CD4-positive, alpha-beta T cell (primary cell): ENCODE measurements at regions not wholly inside any gene's neighbourhood (a gene's known extent, or its start where the extent isn't known, plus 50 kb on each side); places are given as distances from the start of the nearest gene placed in this dataset.

ENCODE experiments used
- ATAC-seq: fragments of 200-7000 bp; cut with Tn5 transposase; one replicate; pipeline ENCODE4 v1.10.0; 2022; ENCODE audit warnings: mild to moderate bottlenecking; ENCODE audit not compliant: poor library complexity
- CTCF ChIA-PET: fragments of 350-600 bp; sonication (Branson Sonifier 250); formaldehyde crosslinking; loops from one replicate; lab custom pipeline; 2021; ENCODE audit warnings: antibody characterized with exemption, inconsistent platforms; lab: Charles Lee
- POLR2A ChIA-PET: fragments of 350-600 bp; sonication (Branson Sonifier 250); formaldehyde crosslinking; loops from one replicate; lab custom pipeline; 2021; ENCODE audit warnings: antibody characterized with exemption, inconsistent platforms; lab: Charles Lee
- DNase-seq, 14 experiments: peaks; one replicate each; pipeline ENCODE4 v3.0.0-alpha.2; 2013 to 2020; ENCODE audit warnings: mixed read lengths in 2 of 14
- H3K27ac ChIP-seq, 2 donors: one replicate each; pipeline versions ENCODE4 v1.5.1 to v1.7.0; 2013; ENCODE audit warnings: low read length in 2 of 2, low read depth in 1 of 2, mild to moderate bottlenecking in 1 of 2
- H3K27me3 ChIP-seq, 2 experiments: 1 replicate in 1 of 2; 2 replicates in 1 of 2; pipeline versions ENCODE4 v1.6.1 to v1.7.0; 2013; ENCODE audit warnings: low read length in 2 of 2, control low read depth in 1 of 2, mild to moderate bottlenecking in 1 of 2, moderate library complexity in 1 of 2; ENCODE audit not compliant: insufficient read depth in 2 of 2, control insufficient read depth in 1 of 2
- H3K36me3 ChIP-seq: one replicate; pipeline ENCODE4 v1.6.1; 2013; ENCODE audit warnings: low read length, control low read depth; ENCODE audit not compliant: insufficient read depth
- H3K4me1 ChIP-seq: one replicate; pipeline ENCODE4 v1.6.1; 2013; ENCODE audit warnings: low read length, control low read depth; ENCODE audit not compliant: insufficient read depth
- H3K4me3 ChIP-seq: one replicate; pipeline ENCODE4 v1.5.1; 2013; ENCODE audit warnings: mild to moderate bottlenecking, low read length, moderate library complexity
- H3K9me3 ChIP-seq, 2 experiments: 1 replicate in 1 of 2; 2 replicates in 1 of 2; pipeline versions ENCODE4 v1.6.1 to v1.7.0; 2013; ENCODE audit warnings: low read length in 2 of 2, mild to moderate bottlenecking in 2 of 2, control low read depth in 1 of 2, moderate library complexity in 1 of 2; ENCODE audit not compliant: control insufficient read depth in 1 of 2, insufficient read depth in 1 of 2
- H3K27ac Mint-ChIP-seq: one replicate; pipeline ENCODE4 v1.8.0; 2020; ENCODE audit warnings: mixed read lengths
- H3K27me3 Mint-ChIP-seq: one replicate; pipeline ENCODE4 v1.8.0; 2021; ENCODE audit warnings: mixed read lengths
- H3K36me3 Mint-ChIP-seq: one replicate; pipeline ENCODE4 v1.8.0; 2021; ENCODE audit warnings: low read depth, mixed read lengths
- H3K4me1 Mint-ChIP-seq: one replicate; pipeline ENCODE4 v1.8.0; 2021; ENCODE audit warnings: low read depth, mixed read lengths
- H3K4me3 Mint-ChIP-seq: one replicate; pipeline ENCODE4 v1.8.0; 2020; ENCODE audit warnings: mild to moderate bottlenecking, mixed read lengths
- H3K9me3 Mint-ChIP-seq: one replicate; pipeline ENCODE4 v1.8.0; 2020; ENCODE audit warnings: mixed read lengths
- CTCF ChIP-seq: fragments of 200-600 bp; IDR thresholded peaks from one replicate; pipeline ENCODE4 v1.8.0; 2022; ENCODE audit warnings: antibody characterized with exemption, mild to moderate bottlenecking
- intact Hi-C, 2 experiments: fragments of 100-400 bp; cut with DNase I in 1 of 2; cut with micrococcal nuclease in 1 of 2; formaldehyde crosslinking; loops; one replicate each; pipeline versions ENCODE4 v1.15.1 to v1.9.0; 2023 to 2025; cut with DNase I, micrococcal nuclease

GRCh38 chr15:89395031-89395430 lies 60.4 kb upstream of the POLG start:
- Mint-ChIP-seq H3K36me3 (no peaks in the 10 kb centered on the region), H3K4me1 (peaks cover 5% of the 10 kb centered on the region), H3K9me3 (no peaks in the 10 kb centered on the region), H3K27me3 (peaks cover 77% of the 10 kb centered on the region), H3K27ac (no peak overlapping the region), H3K4me3 (no peak overlapping the region)
- H3K4me3 ChIP-seq = no peak overlapping the region
- intact Hi-C loops = no loop called here
- H3K27ac ChIP-seq = no peak overlapping the region
- peaks cover 9% of the 10 kb centered on the region for H3K4me1 ChIP-seq
- no peak for TF ChIP-seq CTCF
- H3K9me3 ChIP-seq = peaks cover 0 to 9% of the 10 kb centered on the region in 2 experiments
- ChIA-PET POLR2A (no interaction called here), CTCF (interaction anchor here (0.6 kb wide), 1 partner anchor 188 kb away, joined by 3 read pairs; no protein-coding TSS in a partner anchor)
- H3K36me3 ChIP-seq = no peaks in the 10 kb centered on the region
- peaks cover 28 to 33% of the 10 kb centered on the region in 2 experiments for H3K27me3 ChIP-seq
- ATAC-seq (no peak), DNase-seq (no peak)

- no peak overlapping the region for H3K27ac ChIP-seq
- no peaks in the 10 kb centered on the region for H3K4me1 Mint-ChIP-seq
- no peaks in the 10 kb centered on the region for H3K9me3 ChIP-seq
- no peak overlapping the region for H3K4me3 Mint-ChIP-seq
- intact Hi-C loops = no loop called here
- H3K27me3 ChIP-seq = peaks cover 13 to 15% of the 10 kb centered on the region in 2 experiments
- H3K27me3 Mint-ChIP-seq = peaks cover 72% of the 10 kb centered on the region
- no peak for ATAC-seq
- no peaks in the 10 kb centered on the region for H3K9me3 Mint-ChIP-seq
- no peak overlapping the region for H3K27ac Mint-ChIP-seq
- CTCF ChIA-PET = no interaction called here
- H3K4me1 ChIP-seq = no peaks in the 10 kb centered on the region
- H3K36me3 ChIP-seq = no peaks in the 10 kb centered on the region
- no peaks in the 10 kb centered on the region for H3K36me3 Mint-ChIP-seq
- no peak for DNase-seq
- no peak overlapping the region for H3K4me3 ChIP-seq
- no peak for TF ChIP-seq CTCF
- POLR2A ChIA-PET = no interaction called here
These were observed 58.4 kb upstream of the POLG start for GRCh38 chr15:89393056-89393455.

- Histone ChIP-seq H3K9me3 (no peaks in the 10 kb centered on the region), H3K4me3 (no peak overlapping the region), H3K4me1 (no peaks in the 10 kb centered on the region), H3K27ac (no peak overlapping the region), H3K27me3 (peaks cover 9 to 12% of the 10 kb centered on the region in 2 experiments), H3K36me3 (no peaks in the 10 kb centered on the region)
- Mint-ChIP-seq H3K27ac (no peak overlapping the region), H3K9me3 (no peaks in the 10 kb centered on the region), H3K4me3 (no peak overlapping the region), H3K36me3 (no peaks in the 10 kb centered on the region), H3K4me1 (no peaks in the 10 kb centered on the region), H3K27me3 (peaks cover 59% of the 10 kb centered on the region)
- no peak for DNase-seq
- ChIA-PET POLR2A (no interaction called here), CTCF (no interaction called here)
- intact Hi-C loops = no loop called here
- ATAC-seq = no peak
- TF ChIP-seq CTCF = no peak
These were observed 57.1 kb upstream of the POLG start for GRCh38 chr15:89391685-89392257.
